Cardiac septum (tissue), 1 donor: ENCODE measurements at regions not wholly inside any gene's neighbourhood (a gene's known extent, or its start where the extent isn't known, plus 50 kb on each side); places are given as distances from the start of the nearest gene placed in this dataset.

Experiments used
- DNase-seq: peaks from one replicate; pipeline ENCODE4 v3.0.0-alpha.2; 2020; ENCODE audit warnings: low spot score
- intact Hi-C: fragments of 100-400 bp; cut with DNase I; formaldehyde crosslinking; loops from one replicate; pipeline ENCODE4 v1.14.0; 2022
- donor health status: DM: no; HTN: no; CAD: no.

DNA sequence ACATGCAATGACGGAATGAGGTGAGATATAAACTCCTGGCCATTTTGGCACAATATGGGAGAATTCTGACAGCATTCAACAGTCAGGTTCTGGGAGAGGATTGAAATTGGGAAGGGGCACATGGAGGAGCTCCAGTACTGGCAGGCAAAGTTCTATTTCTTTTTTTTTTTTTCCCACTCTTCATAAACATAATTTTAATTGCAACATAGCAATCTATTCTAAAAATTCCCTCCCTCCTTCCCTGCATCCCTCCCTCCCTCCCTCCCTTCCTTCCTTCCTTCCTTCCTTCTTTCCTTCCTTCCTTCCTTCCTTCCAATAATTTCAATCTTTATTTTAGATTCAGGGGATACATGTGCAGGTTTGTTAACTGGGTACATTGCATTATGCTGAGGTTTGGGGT lies 93.2 kb downstream of the PTCSC3 start:
- intact Hi-C loops: no loop called here
- no peak for DNase-seq

DNA sequence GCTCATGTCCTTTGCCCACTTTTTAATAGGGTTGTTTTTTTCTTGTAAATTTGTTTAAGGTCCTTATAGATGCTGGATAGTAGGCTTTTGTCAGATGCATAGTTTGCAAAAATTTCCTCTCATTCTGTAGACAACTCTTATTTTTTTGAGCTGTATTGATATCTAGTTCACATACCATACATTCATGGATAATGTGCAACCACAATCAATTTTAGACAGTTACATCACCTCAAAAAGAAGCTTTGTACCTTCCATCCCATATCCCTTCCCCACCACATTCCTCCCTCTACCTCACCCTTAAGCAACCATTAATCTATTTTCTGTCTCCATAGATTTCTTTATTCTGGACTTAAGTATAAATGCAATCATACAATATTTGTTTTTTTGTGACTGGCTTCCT lies 98.4 kb downstream of the PTCSC3 start:
- DNase-seq: no peak
- intact Hi-C loops: no loop called here

DNA sequence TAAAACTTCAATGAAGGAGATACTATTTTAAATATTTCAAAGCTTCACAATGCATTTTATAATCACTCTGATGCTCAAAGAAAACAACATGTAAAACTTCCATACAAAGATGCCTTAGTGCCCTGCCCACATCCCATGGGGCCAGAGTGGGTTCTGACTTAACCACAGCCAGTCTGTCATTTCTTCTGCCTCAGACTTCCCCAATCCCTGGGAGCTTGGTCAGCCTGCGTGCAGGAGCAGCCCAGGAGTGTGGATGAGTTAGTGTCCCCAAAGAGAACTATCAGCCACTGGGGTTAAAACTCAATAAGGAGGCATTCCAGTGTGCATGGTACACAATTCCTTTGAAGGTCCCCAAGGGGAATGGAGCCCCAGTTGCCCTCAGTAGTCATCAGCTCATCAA lies 100.3 kb downstream of the PTCSC3 start:
- intact Hi-C loops: no loop called here
- DNase-seq: no peak

DNA sequence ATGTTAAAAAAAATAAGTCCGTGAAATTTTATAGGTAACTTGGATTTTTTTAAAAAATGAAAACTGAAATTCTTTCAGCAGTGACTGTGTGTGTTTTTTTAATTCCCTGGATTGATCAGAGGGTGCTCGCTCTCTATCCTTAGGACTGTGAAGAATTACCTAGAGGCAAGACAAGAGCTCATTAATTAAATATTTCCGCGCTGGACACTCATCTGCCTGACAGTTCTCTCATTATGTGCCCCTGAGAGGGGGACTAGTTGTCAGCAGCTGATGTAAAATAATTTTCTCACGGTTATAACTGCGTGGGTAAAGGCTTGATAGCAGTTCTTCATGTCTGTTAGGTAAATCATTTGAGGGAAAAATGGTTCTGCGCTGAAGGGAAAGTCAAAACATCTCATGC lies 101.3 kb downstream of the PTCSC3 start:
- intact Hi-C loops: no loop called here
- no peak for DNase-seq

DNA sequence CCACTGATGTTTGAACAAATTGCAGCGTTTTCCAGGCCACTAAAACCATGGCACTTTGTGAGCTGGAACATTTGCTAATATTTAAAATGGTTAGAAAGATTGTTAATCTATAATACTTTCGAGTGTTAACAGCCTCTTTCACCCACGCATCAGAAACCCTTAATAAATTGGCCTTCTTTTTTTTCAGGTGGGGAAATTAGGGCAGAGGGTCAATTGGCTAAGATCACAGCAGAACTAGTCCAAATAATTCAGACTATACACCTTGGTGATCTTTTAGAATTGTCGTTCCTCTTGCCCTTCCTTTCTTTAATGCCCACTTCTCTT lies 105.8 kb downstream of the PTCSC3 start:
- intact Hi-C loops: loop anchor here (5.0 kb wide), 1 partner anchor 487 kb away; no protein-coding TSS in a partner anchor
- DNase-seq: no peak

DNA sequence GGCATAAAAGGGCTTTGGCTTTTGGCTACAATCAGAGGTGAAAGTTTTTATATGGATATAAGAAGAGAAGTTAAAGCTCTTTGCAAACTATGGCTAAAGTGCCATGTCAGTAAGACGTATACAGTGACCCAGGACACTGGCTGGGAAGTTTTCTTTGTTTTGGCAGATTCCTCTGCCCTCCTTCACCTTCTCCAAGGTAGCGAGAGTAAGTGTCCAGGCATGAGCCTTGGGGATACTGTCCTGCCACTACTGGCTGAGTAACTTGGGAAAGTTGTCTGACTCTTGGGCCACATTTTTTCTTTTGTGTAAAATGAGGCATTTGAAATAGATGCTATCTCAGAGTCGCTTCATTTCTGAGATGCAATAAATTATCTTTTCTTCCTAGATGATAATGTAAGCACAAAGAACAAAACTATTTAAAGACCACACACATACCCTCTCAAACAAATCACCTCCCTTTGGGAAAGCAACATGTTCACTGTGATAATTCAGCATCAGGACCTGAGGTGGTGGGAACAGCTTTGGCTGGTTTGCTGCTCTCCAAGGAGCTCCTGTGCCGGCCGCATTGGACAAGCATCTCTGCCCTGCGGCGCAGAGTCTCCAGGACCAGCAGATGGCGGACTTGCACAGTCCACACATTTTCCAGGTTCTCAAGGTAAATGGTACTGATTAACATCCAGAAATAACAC lies 106.3 kb downstream of the PTCSC3 start:
- no peak for DNase-seq
- intact Hi-C loops: loop anchor here (5.0 kb wide), 1 partner anchor 487 kb away; no protein-coding TSS in a partner anchor

DNA sequence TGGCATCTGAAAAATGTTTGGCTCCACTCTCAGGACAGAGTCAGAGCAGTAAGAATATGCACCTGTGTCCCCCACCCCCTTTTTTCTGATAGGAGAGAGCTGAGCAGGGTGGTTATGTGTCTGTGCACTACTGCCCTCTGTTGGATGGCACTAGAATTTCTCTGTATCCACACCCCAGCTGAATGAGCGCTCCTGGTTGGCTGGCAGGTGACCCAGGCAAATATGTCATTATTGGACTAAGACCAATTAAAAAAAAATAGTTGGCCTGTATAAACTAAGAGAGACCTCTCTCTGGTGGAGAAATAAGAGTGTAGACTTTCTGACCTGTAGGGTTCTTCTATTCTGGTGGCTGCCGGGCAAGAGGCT lies 107.0 kb downstream of the PTCSC3 start:
- no peak for DNase-seq
- intact Hi-C loops: no loop called here

DNA sequence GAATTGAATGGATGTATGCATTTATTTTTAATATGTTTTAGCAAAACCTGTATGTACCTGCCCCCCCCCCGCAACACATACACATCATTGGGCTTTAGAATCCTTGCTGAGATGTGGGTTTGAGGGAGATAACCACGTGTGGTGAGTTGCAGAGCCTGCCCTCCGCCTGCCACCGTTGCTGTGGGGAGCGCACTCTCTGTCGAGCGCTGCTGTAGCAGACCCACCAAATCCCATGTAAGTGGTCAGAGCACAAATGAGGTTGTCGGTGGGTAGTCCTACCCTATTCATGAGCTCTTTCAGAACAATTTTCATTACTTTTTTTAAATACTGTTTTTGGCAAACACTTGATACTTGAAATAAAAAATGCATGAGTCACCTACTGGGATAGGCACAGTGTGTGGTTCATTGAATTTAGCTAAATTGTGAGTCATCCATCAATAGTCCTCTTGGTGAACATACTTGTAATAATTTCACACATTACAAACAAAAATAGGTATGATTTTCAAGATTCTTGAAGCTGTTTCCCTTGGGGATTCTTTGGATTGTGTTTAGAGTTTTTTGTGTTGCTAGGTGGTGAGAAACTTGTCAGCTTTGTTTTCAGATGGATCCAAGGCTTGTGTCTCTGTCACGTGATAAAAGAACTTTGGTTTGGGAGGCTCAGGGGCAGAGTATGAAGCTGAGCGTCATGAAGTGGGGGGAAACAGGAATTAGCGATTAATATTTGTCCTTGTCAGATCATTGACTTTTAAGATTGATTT lies 107.6 kb downstream of the PTCSC3 start:
- DNase-seq: no peak
- intact Hi-C loops: no loop called here

DNA sequence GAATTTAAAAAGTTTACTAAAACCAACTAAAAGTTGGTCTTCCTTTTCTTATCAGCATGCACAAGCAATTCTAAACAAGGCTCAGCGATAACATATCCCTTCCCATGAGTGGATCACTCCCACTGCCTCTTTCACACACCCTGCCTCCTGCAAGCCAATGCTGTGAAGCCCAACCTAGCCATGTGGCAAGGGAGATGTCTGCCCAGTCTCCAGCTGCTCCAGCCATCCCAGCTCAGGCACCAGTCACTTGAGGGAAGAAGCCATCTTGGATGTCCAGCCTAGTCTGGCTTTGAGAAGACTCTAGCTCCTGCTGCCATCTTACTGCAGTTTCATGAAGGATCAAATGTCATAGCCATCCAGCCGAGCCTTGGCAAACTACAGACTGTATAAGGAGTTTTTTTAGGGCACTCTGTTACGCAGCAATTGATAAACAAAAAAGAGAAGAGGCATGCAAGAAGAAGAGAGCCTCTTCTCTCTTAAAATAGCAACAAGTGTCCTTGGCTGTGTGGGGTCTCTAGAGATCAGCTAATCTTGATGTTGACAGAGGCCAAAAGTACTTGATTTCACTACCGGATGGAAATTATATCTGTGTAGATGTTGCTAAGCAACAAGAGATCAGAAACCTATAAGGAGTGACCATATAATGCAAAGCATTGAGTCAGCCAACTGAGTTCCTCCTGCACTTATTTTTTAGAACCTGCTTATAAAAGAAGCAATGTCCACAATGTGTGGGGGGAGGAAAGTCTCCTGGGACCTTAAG lies 108.9 kb downstream of the PTCSC3 start:
- intact Hi-C loops: no loop called here
- no peak for DNase-seq

DNA sequence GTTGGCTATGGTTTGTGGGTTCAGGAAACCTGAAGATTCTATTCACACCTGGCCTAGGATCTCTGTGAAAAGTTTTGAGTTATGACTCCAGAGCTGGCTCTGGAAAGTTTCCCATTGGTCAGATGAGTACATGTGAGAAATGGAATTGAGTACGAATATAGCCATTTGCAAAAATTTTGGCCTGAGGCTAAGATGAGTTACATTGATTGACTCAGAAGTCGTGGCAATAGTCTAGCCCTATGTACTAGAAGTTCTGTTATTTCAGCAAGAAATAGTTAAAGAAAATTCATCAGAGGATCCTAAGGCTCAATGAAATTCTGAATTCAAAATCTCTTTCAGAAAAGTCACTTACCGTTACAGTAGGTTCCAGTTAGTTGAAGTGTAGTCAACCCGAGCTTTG lies 109.9 kb downstream of the PTCSC3 start:
- DNase-seq: no peak
- intact Hi-C loops: no loop called here

DNA sequence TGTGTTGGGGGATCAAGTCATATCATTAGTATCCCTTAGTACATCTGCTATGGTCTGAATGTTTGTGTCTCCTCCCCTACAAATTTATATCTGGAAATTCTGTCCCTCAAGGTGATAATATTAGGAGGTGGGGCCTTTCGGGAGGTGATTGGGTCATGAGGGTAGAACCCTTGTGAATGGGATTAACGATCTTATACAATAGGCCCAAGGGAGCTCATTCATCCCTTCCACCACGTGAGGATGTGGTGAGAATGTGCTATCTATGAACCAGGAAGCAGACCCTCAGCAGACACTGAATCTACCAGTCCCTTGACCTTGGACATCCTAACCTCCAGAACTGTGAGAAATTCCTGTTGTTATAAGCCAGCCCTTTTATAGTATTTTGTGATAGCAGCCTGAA lies 110.7 kb downstream of the PTCSC3 start:
- DNase-seq: no peak
- intact Hi-C loops: no loop called here

DNA sequence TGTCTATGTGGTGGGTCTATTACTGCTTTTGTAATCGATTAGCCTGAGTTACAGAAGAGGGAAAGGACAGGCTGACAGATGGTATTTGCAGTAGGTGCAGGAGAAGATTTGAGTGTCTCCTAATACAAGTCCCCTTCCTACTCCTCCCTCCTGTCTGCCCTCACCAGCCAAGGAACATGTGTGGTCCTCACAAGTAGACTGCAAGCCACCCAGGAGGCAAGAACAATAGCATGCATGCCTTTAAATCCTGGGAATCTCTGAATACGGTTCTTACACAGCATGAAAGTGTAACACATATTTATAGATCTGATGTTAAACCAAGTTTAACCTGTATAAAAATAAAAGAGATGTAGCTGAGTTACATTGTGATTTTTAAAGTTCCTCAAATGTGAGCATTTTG lies 117.0 kb downstream of the PTCSC3 start:
- no peak for DNase-seq
- intact Hi-C loops: no loop called here

DNA sequence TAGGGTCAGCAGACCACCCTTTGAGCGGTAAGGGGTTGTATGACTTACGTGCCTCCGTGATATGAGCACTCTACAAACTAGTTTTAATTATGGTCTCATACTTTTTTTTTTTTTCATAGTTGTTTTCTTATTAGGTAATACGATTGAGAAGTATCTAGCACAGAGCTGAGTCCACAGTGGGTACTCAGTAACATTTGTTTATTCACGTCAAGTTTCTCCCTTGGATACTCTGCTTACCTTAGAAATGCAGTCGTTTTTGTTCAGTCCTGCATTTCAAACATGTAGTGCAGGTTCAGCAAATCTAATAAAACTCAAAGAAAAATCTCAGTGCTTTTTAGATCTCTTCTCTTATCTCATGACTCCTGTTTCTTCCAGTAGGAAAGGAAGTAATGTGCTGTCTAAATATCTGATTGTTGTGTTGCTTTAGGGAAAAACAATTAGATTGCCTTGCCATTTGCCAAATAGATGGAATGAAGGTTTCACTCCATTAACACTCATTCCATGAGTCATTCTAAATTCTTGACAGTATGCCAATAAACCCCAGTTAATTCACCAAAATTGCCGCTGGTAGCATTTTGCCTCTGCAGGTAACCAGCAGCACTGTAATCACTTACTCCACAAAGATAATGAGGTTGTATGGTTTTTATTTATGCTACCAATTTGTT lies 118.9 kb downstream of the PTCSC3 start:
- intact Hi-C loops: no loop called here
- no peak for DNase-seq

DNA sequence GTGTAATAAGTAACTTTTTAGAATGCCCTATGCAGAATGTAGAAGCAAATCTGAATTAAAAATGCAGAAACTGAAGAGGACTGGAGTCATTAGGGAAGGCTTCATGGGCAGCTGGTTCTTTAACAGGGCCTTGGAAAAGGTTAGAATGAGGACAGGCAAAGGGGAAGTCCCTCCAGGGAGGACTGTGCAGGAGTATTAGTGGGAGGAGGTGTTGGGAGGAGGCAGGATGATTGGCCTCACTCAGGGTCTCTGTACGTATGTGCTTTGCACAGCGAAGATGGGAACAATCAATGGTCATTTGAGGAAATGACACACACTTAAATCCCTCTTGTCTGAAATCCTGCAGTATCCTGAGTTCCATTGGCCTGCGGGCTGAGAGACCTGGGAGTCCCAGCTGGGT lies 119.7 kb downstream of the PTCSC3 start:
- intact Hi-C loops: no loop called here
- no peak for DNase-seq

DNA sequence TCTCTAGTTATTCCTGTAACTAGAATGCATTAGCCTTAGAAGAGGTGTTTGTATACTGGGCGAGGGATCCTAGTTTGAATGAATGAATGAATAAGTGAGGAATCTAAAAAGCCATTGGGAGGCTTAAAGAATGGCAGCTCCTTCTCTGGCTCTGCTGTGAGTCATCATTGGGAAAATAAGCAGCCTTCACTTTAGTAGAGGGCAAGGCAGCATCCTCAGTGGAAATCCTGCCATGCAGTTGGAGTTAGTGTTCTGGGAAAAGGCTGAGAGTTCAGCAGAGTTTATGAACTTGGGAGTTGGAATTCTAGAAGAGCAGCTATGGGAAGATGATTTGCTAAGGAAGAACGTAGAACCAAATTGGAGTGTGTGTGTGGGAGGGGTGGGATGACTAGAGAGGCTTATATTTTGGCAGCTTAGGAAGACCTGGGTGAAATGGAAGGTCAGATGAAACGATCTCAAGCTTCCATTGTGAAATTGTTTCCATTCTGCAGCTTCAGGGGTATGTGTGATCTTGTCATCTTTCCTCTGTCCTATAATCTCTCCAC lies 120.8 kb downstream of the PTCSC3 start:
- no peak for DNase-seq

DNA sequence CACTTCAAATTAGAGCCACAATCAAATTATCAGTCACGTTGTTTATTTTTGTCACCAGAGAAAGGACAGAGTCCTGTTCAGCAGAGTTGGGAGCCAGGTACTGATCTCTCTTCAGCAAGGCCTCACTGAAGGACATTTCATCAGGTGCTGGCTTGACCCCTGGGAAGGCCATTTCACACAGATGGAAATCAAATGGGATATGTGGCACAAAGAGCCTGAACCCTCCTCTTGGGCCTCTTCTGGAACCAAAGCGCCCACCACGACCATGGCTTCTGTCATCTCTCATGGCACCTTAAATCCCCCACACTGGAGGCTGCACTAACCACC lies 121.5 kb downstream of the PTCSC3 start:
- intact Hi-C loops: no loop called here
- DNase-seq: no peak

More for the DNA sequence above, 120.8 kb downstream of the PTCSC3 start:
- intact Hi-C loops: no loop called here

DNA sequence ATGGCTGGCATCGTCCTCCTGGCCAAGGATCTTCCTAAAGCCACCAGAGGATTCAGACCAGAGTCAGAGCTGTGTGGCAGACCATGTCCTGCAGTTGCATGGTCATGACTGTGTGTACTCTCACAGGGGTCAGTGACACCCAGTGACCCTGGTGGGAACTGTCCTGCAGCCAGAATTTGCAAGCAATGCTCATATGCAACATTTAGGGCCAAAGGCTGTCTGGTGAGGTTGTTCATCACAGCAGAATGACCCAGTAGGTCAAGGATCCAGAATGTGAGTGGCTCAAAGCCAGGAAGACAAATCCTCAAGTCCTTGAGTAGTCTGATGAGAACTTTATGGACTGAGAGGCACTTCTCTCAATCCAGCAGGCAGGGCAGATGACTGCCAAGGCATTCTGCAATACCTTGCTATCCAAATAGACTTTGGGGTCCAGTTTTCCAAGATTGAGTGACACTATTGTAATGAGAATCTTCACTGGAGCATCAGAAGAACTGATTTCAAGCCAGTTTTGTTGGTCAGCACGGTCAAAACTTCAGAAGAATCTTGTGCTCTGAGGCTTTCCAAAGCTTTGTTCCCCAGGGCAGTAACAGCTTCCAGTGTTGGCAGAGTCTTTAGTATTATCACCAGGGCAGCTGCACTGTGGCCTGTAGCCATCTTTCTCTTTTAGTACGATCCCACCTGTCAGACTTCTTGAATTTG lies 122.0 kb downstream of the PTCSC3 start:
- no peak for DNase-seq

DNA sequence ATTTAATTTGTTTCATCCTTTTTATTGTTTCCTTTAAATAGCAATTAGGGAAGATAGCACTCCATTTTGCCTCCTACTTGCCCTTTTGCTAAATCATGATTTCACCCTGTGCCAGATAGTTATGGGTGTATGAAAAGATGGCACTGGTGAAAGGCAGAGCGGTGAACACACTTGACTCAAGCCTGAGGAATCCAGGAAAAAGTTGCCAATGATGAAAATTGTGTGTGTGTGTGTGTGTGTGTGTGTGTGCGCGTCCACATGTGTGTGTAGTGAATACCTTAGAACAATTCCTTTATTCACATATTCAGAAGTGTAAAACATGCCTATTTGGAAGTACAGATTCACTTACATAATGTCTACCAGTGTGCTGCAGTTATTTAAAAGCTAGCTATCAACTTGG lies 123.8 kb downstream of the PTCSC3 start:
- DNase-seq: no peak
- intact Hi-C loops: no loop called here

More for the DNA sequence above, 122.0 kb downstream of the PTCSC3 start:
- intact Hi-C loops: no loop called here

DNA sequence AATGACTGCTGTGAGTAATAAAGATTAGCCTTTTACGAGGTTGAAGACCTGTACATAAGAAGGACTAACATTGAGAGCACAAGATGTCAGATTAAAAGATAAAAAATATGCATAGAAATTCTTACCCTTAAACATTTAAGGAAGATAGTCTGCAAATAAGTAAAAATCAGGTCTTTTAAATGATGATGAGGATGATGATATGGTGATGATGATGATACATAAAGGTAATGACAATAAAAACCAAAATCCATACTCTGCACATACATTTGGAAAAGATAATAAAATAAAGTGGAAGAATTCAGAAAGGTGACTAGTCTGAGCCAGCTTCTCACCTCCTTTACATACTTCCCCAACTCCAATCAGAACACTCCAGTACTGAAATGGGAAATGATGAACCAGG lies 124.5 kb downstream of the PTCSC3 start:
- intact Hi-C loops: no loop called here
- no peak for DNase-seq

DNA sequence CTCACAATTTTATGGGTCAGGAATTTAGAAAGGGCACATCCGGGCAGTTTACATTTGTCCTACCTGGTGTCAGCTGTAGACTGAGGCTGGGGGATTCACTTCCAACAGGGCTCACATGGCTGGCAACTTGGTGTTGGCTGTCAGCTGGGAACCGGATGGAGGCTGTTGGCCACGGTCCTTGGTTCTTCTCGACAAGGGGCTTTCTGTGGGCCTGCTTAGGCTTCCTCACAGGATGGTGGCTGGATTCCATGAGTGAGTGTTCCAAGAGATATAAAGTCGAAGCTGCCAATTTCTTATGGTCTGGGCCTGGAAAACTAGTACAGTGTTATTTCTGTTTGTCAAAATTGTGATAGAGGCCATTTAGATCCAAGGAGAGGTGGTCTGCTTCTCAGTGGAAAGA lies 127.9 kb downstream of the PTCSC3 start:
- no peak for DNase-seq
- intact Hi-C loops: no loop called here
